ENCODE measurements at regions not wholly inside any gene's neighbourhood (a gene's known extent, or its start where the extent isn't known, plus 50 kb on each side); places are given as distances from the start of the nearest gene placed in this dataset.

GRCh38 chr3:118080889-118081288 lies 953.8 kb downstream of the IGSF11 start:
- WGBS, 3 donors: 7 to 31% (median 24%) methylated on average over 1 of the region's 1 CpG
- no peaks in the 10 kb centered on the region for H3K9me3 ChIP-seq
- H3K27ac ChIP-seq: no peak overlapping the region
- no peak overlapping the region for H3K4me3 ChIP-seq
- no peaks in the 10 kb centered on the region for H3K36me3 ChIP-seq (ENCODE audit: insufficient read depth in 1 of 2, low read depth in 1 of 2)
- TF ChIP-seq, protein P1, sequence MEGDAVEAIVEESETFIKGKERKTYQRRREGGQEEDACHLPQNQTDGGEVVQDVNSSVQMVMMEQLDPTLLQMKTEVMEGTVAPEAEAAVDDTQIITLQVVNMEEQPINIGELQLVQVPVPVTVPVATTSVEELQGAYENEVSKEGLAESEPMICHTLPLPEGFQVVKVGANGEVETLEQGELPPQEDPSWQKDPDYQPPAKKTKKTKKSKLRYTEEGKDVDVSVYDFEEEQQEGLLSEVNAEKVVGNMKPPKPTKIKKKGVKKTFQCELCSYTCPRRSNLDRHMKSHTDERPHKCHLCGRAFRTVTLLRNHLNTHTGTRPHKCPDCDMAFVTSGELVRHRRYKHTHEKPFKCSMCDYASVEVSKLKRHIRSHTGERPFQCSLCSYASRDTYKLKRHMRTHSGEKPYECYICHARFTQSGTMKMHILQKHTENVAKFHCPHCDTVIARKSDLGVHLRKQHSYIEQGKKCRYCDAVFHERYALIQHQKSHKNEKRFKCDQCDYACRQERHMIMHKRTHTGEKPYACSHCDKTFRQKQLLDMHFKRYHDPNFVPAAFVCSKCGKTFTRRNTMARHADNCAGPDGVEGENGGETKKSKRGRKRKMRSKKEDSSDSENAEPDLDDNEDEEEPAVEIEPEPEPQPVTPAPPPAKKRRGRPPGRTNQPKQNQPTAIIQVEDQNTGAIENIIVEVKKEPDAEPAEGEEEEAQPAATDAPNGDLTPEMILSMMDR (IDR thresholded peaks at IDR 0.05): no peak
- intact Hi-C loops (cut with DNase I): no loop called here
- DNase-seq (no peak), ATAC-seq (no peak)
- no peaks in the 10 kb centered on the region for H3K4me1 ChIP-seq
- H3K27me3 ChIP-seq (ENCODE audit: insufficient read depth in 3 of 3, low read length in 2 of 3): no peaks in the 10 kb centered on the region

GRCh38 chr3:118088696-118089095 lies 946.0 kb downstream of the IGSF11 start:
- no peaks in the 10 kb centered on the region for H3K27me3 ChIP-seq (ENCODE audit: insufficient read depth in 3 of 3, low read length in 2 of 3)
- intact Hi-C loops (cut with DNase I): no loop called here
- TF ChIP-seq, protein P1 (IDR thresholded peaks at IDR 0.05): no peak
- no peak for DNase-seq
- ATAC-seq: no peak
- H3K4me1 ChIP-seq: no peaks in the 10 kb centered on the region
- H3K27ac ChIP-seq: no peak overlapping the region
- H3K9me3 ChIP-seq: no peaks in the 10 kb centered on the region
- no peak overlapping the region for H3K4me3 ChIP-seq
- no peaks in the 10 kb centered on the region for H3K36me3 ChIP-seq (ENCODE audit: insufficient read depth in 1 of 2, low read depth in 1 of 2)
- WGBS, 3 donors: 45 to 56% (median 55%) methylated on average over 3 of the region's 3 CpGs

GRCh38 chr3:118089563-118089962 lies 945.1 kb downstream of the IGSF11 start:
- H3K36me3 ChIP-seq (ENCODE audit: insufficient read depth in 1 of 2, low read depth in 1 of 2): no peaks in the 10 kb centered on the region
- intact Hi-C loops (cut with DNase I): no loop called here
- ATAC-seq (no peak), DNase-seq (no peak)
- H3K27ac ChIP-seq: no peak overlapping the region
- no peaks in the 10 kb centered on the region for H3K27me3 ChIP-seq (ENCODE audit: insufficient read depth in 3 of 3, low read length in 2 of 3)
- H3K9me3 ChIP-seq: no peaks in the 10 kb centered on the region
- H3K4me3 ChIP-seq: no peak overlapping the region
- 75 to 87% (median 87%) methylated on average over 1 of the region's 1 CpG for WGBS, 3 donors
- H3K4me1 ChIP-seq: no peaks in the 10 kb centered on the region
- TF ChIP-seq, protein P1 (IDR thresholded peaks at IDR 0.05): no peak

GRCh38 chr3:118097226-118097625 lies 937.4 kb downstream of the IGSF11 start:
- Histone ChIP-seq H3K27ac (no peak overlapping the region), H3K9me3 (no peaks in the 10 kb centered on the region), H3K27me3 (ENCODE audit: insufficient read depth in 3 of 3, low read length in 2 of 3) (no peaks in the 10 kb centered on the region), H3K4me1 (no peaks in the 10 kb centered on the region), H3K4me3 (no peak overlapping the region), H3K36me3 (ENCODE audit: insufficient read depth in 1 of 2, low read depth in 1 of 2) (no peaks in the 10 kb centered on the region)
- no peak for ATAC-seq
- no peak for DNase-seq
- intact Hi-C loops (cut with DNase I): no loop called here
- whole genome bisulfite sequencing, 3 donors: 59 to 68% (median 61%) methylated on average over 2 of the region's 2 CpGs
- TF ChIP-seq, protein P1 (IDR thresholded peaks at IDR 0.05): no peak

DNA sequence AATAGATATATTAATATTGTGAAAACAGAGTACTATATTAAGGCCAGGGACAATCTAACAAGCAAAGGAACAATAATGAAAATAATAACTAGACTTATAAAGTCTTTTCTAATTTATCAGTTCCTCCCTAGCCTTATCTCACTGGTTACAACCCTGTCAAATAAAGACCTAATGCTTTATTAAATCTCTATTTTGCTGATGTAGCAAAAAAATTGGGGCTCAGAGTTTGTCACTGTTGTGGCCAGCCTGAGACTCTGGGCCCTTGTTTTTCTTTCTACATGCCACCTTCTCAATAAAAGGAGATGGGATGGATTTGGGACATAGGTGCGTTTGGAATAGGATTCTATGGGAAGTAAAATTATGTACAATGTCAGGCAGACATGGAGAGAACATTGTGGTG lies 937.0 kb downstream of the IGSF11 start:
- Histone ChIP-seq H3K36me3 (ENCODE audit: insufficient read depth in 1 of 2, low read depth in 1 of 2) (no peaks in the 10 kb centered on the region), H3K4me1 (no peaks in the 10 kb centered on the region), H3K4me3 (no peak overlapping the region), H3K9me3 (no peaks in the 10 kb centered on the region), H3K27me3 (ENCODE audit: insufficient read depth in 3 of 3, low read length in 2 of 3) (no peaks in the 10 kb centered on the region), H3K27ac (no peak overlapping the region)
- DNase-seq: no peak
- 85 to 88% (median 87%) methylated on average over 1 of the region's 1 CpG for WGBS, 3 donors
- ATAC-seq: no peak
- TF ChIP-seq, protein P1 (IDR thresholded peaks at IDR 0.05): no peak
- intact Hi-C loops (cut with DNase I): no loop called here
